Breast epithelium (tissue), 3 donors: ENCODE measurements at regions not wholly inside any gene's neighbourhood (a gene's known extent, or its start where the extent isn't known, plus 50 kb on each side); places are given as distances from the start of the nearest gene placed in this dataset.

Experiments used
- CTCF ChIP-seq, 3 donors: fragments of 450-650 bp; IDR thresholded peaks; one replicate each; pipeline ENCODE4 v1.5.1; 2016 to 2017; ENCODE audit warnings: antibody characterized with exemption in 3 of 3, mild to moderate bottlenecking in 3 of 3, moderate library complexity in 3 of 3
- POLR2AphosphoS5 ChIP-seq, 3 donors: sonication (generic); formaldehyde crosslinking; IDR thresholded peaks; one replicate each; pipeline ENCODE4 v1.6.1; 2017; ENCODE audit warnings: antibody characterized with exemption in 3 of 3

DNA sequence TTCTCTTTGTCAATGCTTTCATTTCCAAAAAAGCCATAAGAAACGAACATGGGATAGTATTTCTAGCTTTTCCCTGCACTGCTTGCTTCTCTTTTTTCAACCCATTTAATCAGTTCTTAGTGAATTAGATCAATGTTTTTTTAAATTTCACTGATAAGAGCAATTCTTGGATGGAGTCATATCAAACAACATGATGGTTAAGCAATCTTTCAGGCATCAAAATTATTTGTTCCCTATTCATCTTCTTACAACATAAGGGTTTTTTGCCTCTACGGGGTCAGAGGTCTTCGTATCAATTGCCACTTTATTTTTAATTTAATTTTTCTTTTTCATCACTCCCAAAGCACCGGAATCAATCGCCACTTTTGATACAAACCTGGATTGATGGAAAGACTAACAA lies 103.8 kb upstream of the RESF1 start:
- TF ChIP-seq CTCF (IDR thresholded peaks at IDR 0.05): no peak
- no peak for TF ChIP-seq POLR2AphosphoS5 (IDR thresholded peaks at IDR 0.05)
